Neural crest cell (in vitro differentiated cells): ENCODE measurements at regions not wholly inside any gene's neighbourhood (a gene's known extent, or its start where the extent isn't known, plus 50 kb on each side); places are given as distances from the start of the nearest gene placed in this dataset.

Experiments used
- DNase-seq: peaks from one replicate; pipeline ENCODE4 v3.0.0; 2021; ENCODE audit warnings: low read depth, mixed read lengths, low spot score
- H3K27ac Mint-ChIP-seq: one replicate; pipeline ENCODE4 v1.8.0; 2021; ENCODE audit warnings: mild to moderate bottlenecking, mixed read lengths; ENCODE audit not compliant: unreplicated experiment
- H3K27me3 Mint-ChIP-seq: 2 replicates; pipeline ENCODE4 v1.8.0; 2021; ENCODE audit warnings: low read depth, mild to moderate bottlenecking, mixed read lengths
- H3K36me3 Mint-ChIP-seq: 2 replicates; pipeline ENCODE4 v1.8.0; 2021; ENCODE audit warnings: low read depth, mild to moderate bottlenecking, mixed read lengths
- H3K4me1 Mint-ChIP-seq: 2 replicates; pipeline ENCODE4 v1.8.0; 2021; ENCODE audit warnings: mixed read lengths
- H3K4me3 Mint-ChIP-seq: one replicate; pipeline ENCODE4 v1.8.0; 2021; ENCODE audit warnings: mild to moderate bottlenecking, mixed read lengths
- H3K9me3 Mint-ChIP-seq: 2 replicates; pipeline ENCODE4 v1.8.0; 2021; ENCODE audit warnings: mixed read lengths
- TF ChIP-seq, protein P1 (sequence below): fragments of 200-600 bp; sonication (generic); conservative IDR thresholded peaks from 2 replicates; pipeline ENCODE4 v1.5.0; 2021; ENCODE audit warnings: antibody characterized with exemption, mild to moderate bottlenecking

DNA sequence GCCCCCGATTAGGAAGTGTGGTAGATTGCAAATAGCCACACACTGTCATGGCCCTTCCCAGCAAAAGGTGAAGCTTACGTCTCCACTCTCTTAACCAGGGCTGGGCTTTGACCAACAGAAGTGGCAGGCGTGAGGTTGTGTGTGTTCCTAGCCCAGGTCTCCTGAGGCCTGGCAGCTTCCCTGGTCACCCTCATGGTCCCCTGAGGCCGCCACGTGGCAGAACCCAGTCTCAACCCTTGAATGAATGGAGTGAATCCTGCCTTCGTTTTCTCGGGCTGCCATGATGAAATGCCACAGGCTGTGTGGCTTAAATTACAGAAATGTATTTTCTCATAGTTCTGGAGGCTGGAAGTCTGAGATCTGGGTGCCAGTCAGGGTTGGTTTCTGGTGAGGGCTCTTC, 370.4 kb downstream of the IRX2 start:
- no peak overlapping the region for H3K27ac Mint-ChIP-seq
- TF ChIP-seq, protein P1, sequence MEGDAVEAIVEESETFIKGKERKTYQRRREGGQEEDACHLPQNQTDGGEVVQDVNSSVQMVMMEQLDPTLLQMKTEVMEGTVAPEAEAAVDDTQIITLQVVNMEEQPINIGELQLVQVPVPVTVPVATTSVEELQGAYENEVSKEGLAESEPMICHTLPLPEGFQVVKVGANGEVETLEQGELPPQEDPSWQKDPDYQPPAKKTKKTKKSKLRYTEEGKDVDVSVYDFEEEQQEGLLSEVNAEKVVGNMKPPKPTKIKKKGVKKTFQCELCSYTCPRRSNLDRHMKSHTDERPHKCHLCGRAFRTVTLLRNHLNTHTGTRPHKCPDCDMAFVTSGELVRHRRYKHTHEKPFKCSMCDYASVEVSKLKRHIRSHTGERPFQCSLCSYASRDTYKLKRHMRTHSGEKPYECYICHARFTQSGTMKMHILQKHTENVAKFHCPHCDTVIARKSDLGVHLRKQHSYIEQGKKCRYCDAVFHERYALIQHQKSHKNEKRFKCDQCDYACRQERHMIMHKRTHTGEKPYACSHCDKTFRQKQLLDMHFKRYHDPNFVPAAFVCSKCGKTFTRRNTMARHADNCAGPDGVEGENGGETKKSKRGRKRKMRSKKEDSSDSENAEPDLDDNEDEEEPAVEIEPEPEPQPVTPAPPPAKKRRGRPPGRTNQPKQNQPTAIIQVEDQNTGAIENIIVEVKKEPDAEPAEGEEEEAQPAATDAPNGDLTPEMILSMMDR: no peak
- no peak for DNase-seq
- peaks cover 26% of the 10 kb centered on the region for H3K27me3 Mint-ChIP-seq
- no peaks in the 10 kb centered on the region for H3K36me3 Mint-ChIP-seq
- H3K4me3 Mint-ChIP-seq: no peak overlapping the region
- H3K9me3 Mint-ChIP-seq: peaks cover 2% of the 10 kb centered on the region
- H3K4me1 Mint-ChIP-seq: peaks cover 15% of the 10 kb centered on the region

DNA sequence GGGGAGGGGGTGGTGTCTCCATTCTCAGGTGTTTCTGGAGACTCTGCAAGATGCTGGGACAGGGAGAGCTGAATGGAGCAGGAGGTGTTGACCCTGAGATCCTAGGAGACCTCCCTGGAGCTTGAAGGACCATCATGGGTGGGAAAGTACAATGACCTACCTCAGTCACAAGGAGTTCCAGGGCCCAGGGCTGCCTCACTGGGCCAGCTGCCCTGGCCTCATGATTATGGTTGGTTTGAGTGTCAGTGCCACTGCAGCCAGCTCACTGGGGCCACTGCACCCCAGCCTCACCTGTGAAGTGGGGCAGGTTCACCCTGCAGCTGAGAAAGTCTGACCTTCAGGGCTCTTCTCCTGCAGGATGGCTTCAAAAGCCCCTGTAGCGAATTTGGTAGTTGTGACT, 372.5 kb downstream of the IRX2 start:
- Mint-ChIP-seq H3K27ac (no peak overlapping the region), H3K36me3 (no peaks in the 10 kb centered on the region), H3K9me3 (peaks cover 2% of the 10 kb centered on the region), H3K27me3 (peaks cover 7% of the 10 kb centered on the region), H3K4me1 (peaks cover 7% of the 10 kb centered on the region), H3K4me3 (no peak overlapping the region)
- no peak for DNase-seq
- TF ChIP-seq, protein P1: no peak

DNA sequence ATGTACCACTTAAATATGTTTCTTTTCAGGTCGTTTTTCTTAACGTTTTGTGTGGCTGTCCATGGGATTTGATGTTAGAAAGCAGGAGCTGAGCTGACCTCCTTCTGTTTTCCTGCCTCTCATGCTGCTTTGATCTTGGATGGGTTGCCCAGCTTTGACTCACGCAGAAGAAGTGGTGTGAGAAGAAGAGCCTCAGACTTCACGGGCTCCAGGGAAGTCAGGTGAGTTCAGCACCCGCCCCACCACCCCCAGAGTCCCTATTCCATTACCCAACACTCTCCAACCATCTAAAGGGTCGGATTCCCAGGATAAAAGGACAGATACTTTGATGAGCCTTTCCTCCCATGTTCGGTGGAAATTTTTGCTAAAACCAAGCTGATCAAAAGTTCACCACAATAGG, 373.4 kb downstream of the IRX2 start:
- H3K36me3 Mint-ChIP-seq: no peaks in the 10 kb centered on the region
- no peak overlapping the region for H3K27ac Mint-ChIP-seq
- peaks cover 2% of the 10 kb centered on the region for H3K9me3 Mint-ChIP-seq
- peaks cover 7% of the 10 kb centered on the region for H3K27me3 Mint-ChIP-seq
- H3K4me1 Mint-ChIP-seq: no peaks in the 10 kb centered on the region
- no peak overlapping the region for H3K4me3 Mint-ChIP-seq
- no peak for DNase-seq
- TF ChIP-seq, protein P1: no peak

DNA sequence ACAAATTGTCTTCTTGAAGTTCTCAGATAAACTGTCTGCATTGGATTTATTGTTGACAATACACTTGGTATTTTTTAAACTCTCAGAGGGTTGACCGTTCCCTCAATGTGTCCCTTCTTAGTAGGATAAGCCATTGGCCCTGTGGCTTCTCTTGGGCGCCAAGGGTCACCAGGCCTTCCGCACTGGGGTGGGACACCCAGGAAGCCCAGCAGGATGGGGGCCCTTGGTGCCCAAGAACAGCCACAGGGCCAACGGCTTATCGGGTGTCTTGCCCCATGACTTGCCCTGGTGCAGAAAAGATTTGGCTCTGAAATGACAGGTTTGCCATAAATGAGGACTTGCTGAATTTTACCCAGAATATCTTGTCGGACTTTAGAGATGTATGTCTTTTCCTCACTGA, 375.0 kb downstream of the IRX2 start:
- H3K27me3 Mint-ChIP-seq: peaks cover 2% of the 10 kb centered on the region
- DNase-seq: no peak
- peaks cover 2% of the 10 kb centered on the region for H3K9me3 Mint-ChIP-seq
- H3K36me3 Mint-ChIP-seq: no peaks in the 10 kb centered on the region
- TF ChIP-seq, protein P1: no peak
- no peaks in the 10 kb centered on the region for H3K4me1 Mint-ChIP-seq
- H3K27ac Mint-ChIP-seq: peak overlapping the region; percentile 27
- no peak overlapping the region for H3K4me3 Mint-ChIP-seq

DNA sequence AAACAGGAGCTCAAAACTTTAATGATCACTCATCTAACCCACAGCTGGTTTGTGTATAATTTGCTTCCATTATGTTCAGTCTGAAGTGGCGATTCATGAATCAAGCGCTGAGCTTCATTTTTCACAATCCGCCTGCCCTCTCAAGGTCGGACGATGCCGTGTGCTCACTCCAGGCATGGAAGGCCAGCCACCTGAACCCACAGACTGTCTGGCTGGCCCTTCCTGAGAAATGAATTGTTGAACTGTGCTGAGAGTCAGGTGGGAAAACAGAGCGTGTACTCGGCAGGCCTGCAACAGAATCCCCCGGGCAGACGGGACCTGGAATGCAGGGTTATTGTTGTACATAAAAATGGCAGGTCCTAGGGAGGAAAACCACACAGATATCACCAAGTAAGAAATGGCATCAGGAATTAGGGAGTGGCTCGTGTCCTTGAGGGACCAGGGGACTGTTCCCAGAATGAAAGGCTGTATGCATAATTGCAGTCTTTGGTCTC, 375.7 kb downstream of the IRX2 start:
- H3K4me1 Mint-ChIP-seq: no peaks in the 10 kb centered on the region
- H3K27ac Mint-ChIP-seq: peak overlapping the region; percentile 27
- peaks cover 2% of the 10 kb centered on the region for H3K27me3 Mint-ChIP-seq
- no peak for DNase-seq
- H3K36me3 Mint-ChIP-seq: no peaks in the 10 kb centered on the region
- no peak overlapping the region for H3K4me3 Mint-ChIP-seq
- TF ChIP-seq, protein P1: no peak
- H3K9me3 Mint-ChIP-seq: peaks cover 2% of the 10 kb centered on the region

DNA sequence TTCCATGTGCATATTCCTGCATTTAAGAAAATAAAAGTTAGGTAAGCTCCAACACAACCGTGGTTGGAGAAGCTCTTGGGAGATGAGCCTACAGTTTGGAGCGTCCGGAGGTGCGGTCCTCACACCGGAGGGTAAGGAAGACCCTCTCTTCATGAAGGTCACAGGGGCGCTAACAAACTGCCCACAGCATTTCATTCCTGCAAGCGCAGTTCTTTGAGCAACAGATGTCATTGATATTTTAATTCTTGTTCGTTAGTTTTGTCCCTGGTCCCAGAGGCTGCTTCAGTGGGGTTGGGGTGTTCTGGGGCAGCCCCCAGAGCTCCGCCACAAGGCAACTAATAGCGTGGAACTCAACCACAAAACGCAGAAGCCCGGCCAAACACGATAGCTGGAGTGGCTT, 376.2 kb downstream of the IRX2 start:
- no peak overlapping the region for H3K27ac Mint-ChIP-seq
- no peaks in the 10 kb centered on the region for H3K4me1 Mint-ChIP-seq
- H3K9me3 Mint-ChIP-seq: peaks cover under 1% of the 10 kb centered on the region
- TF ChIP-seq, protein P1: no peak
- DNase-seq: no peak
- peaks cover 2% of the 10 kb centered on the region for H3K27me3 Mint-ChIP-seq
- H3K36me3 Mint-ChIP-seq: no peaks in the 10 kb centered on the region
- no peak overlapping the region for H3K4me3 Mint-ChIP-seq
